HG02938 (cell line): ENCODE measurements at regions not wholly inside any gene's neighbourhood (a gene's known extent, or its start where the extent isn't known, plus 50 kb on each side); places are given as distances from the start of the nearest gene placed in this dataset.

Source experiments
- ATAC-seq: cut with Tn5 transposase; IDR thresholded peaks from one replicate; pipeline ENCODE4 v1.9.1; 2021; ENCODE audit warnings: mild to moderate bottlenecking, moderate library complexity; ENCODE audit not compliant: unreplicated experiment

- no peak for ATAC-seq
Observed at GRCh38 chr10:2476218-2476811, 591.0 kb upstream of the PFKP start.

- no peak for ATAC-seq
Observed at GRCh38 chr10:2475711-2476217, 591.6 kb upstream of the PFKP start.

GRCh38 chr10:2471811-2472210 is 595.5 kb upstream of the PFKP start:
- no peak for ATAC-seq

GRCh38 chr10:2469802-2470201 is 597.5 kb upstream of the PFKP start:
- ATAC-seq = no peak

GRCh38 chr10:2464483-2464882 is 602.9 kb upstream of the PFKP start:
- no peak for ATAC-seq

GRCh38 chr10:2463316-2463715 is 604.0 kb upstream of the PFKP start:
- no peak for ATAC-seq

- ATAC-seq = no peak
Observed at GRCh38 chr10:2462581-2462980, 604.8 kb upstream of the PFKP start.

- ATAC-seq = no peak
Observed at GRCh38 chr10:2460812-2461211, 606.5 kb upstream of the PFKP start.

- ATAC-seq = no peak
Observed at GRCh38 chr10:2459713-2460112, 607.6 kb upstream of the PFKP start.

- no peak for ATAC-seq
Observed at GRCh38 chr10:2456834-2457233, 610.5 kb upstream of the PFKP start.

GRCh38 chr10:2445370-2445769 is 622.0 kb upstream of the PFKP start:
- ATAC-seq = no peak

GRCh38 chr10:2439983-2440382 is 627.4 kb upstream of the PFKP start:
- no peak for ATAC-seq

GRCh38 chr10:2439000-2439399 is 628.3 kb upstream of the PFKP start:
- ATAC-seq = no peak

GRCh38 chr10:2438248-2438939 is 629.0 kb upstream of the PFKP start:
- no peak for ATAC-seq

- no peak for ATAC-seq
Observed at GRCh38 chr10:2436933-2437332, 630.4 kb upstream of the PFKP start.

GRCh38 chr10:2431961-2432360 is 635.4 kb upstream of the PFKP start:
- ATAC-seq = no peak

- ATAC-seq = no peak
Observed at GRCh38 chr10:2427412-2427811, 639.9 kb upstream of the PFKP start.

- no peak for ATAC-seq
Observed at GRCh38 chr10:2425320-2425719, 642.0 kb upstream of the PFKP start.

GRCh38 chr10:2414562-2414961 is 652.8 kb upstream of the PFKP start:
- no peak for ATAC-seq

GRCh38 chr10:2414039-2414438 is 653.3 kb upstream of the PFKP start:
- no peak for ATAC-seq

GRCh38 chr10:2410049-2410448 is 657.3 kb upstream of the PFKP start:
- no peak for ATAC-seq

GRCh38 chr10:2401459-2401858 is 664.1 kb upstream of the ADARB2 start:
- no peak for ATAC-seq

GRCh38 chr10:2399482-2399881 is 662.2 kb upstream of the ADARB2 start:
- no peak for ATAC-seq
